Upper lobe of left lung (tissue), 4 donors: ENCODE measurements at regions not wholly inside any gene's neighbourhood (a gene's known extent, or its start where the extent isn't known, plus 50 kb on each side); places are given as distances from the start of the nearest gene placed in this dataset.

Source experiments
- CTCF ChIP-seq, 6 experiments: fragments of 450-650 bp in 4 of 6; fragments of 200-600 bp in 2 of 6; sonication (generic) in 2 of 6; IDR thresholded peaks; one replicate each; pipeline ENCODE4 v1.5.1; 2016 to 2019; ENCODE audit warnings: antibody characterized with exemption in 6 of 6
- EP300 ChIP-seq, 4 donors: sonication (generic); formaldehyde crosslinking; IDR thresholded peaks; one replicate each; pipeline ENCODE4 v1.5.1; 2017; ENCODE audit warnings: antibody characterized with exemption in 4 of 4, control low read depth in 2 of 4
- POLR2A ChIP-seq, 4 donors: fragments of 450-650 bp; IDR thresholded peaks; one replicate each; pipeline ENCODE4 v1.5.1; 2016 to 2017; ENCODE audit warnings: antibody characterized with exemption in 4 of 4, mild to moderate bottlenecking in 2 of 4
- POLR2AphosphoS5 ChIP-seq, 2 donors: sonication (generic); formaldehyde crosslinking; IDR thresholded peaks; one replicate each; pipeline ENCODE4 v1.5.1; 2017; ENCODE audit warnings: antibody characterized with exemption in 2 of 2

GRCh38 chr11:121938076-121938475, 177.9 kb downstream of the BLID start:
- no peak for TF ChIP-seq CTCF (IDR thresholded peaks at IDR 0.05)
- no peak for TF ChIP-seq POLR2A (IDR thresholded peaks at IDR 0.05)
- no peak for TF ChIP-seq EP300 (IDR thresholded peaks at IDR 0.05)
- TF ChIP-seq POLR2AphosphoS5 (IDR thresholded peaks at IDR 0.05), result no peak
